NB4 (cell line): ENCODE measurements at regions not wholly inside any gene's neighbourhood (a gene's known extent, or its start where the extent isn't known, plus 50 kb on each side); places are given as distances from the start of the nearest gene placed in this dataset.

ENCODE experiments used
- POLR2A ChIP-seq: IDR thresholded peaks from 2 replicates; pipeline ENCODE4 v1.6.1; 2011; ENCODE audit warnings: mild to moderate bottlenecking; ENCODE audit not compliant: insufficient read length; ENCODE audit errors: extremely low read depth
- TF ChIP-seq, protein P1 (sequence below): IDR thresholded peaks from one replicate; pipeline ENCODE4 v1.5.1; 2012; ENCODE audit warnings: low read depth, low read length
- TF ChIP-seq, protein P2 (sequence below): IDR thresholded peaks from 2 replicates; pipeline ENCODE4 v1.6.1; 2011; ENCODE audit warnings: low read depth, low read length

DNA sequence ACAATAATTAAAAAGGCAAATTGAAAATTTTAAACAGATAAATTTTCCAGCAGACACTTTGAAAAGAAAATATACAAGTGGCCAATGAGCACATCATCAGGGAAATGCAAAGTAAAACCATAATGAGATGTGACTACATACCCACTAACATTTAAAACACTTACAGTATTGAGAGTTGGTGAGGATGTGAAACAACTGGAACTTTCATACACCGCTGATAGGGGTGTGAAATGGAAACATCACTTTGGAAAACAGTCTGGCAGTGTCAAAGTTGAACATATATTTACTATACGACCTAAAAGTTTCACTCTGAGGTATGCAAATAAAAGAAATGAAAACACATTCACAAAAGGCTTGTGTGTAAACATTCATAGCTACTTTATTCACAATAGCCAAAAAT lies 94.0 kb upstream of the GNAO1 start:
- TF ChIP-seq, protein P1, sequence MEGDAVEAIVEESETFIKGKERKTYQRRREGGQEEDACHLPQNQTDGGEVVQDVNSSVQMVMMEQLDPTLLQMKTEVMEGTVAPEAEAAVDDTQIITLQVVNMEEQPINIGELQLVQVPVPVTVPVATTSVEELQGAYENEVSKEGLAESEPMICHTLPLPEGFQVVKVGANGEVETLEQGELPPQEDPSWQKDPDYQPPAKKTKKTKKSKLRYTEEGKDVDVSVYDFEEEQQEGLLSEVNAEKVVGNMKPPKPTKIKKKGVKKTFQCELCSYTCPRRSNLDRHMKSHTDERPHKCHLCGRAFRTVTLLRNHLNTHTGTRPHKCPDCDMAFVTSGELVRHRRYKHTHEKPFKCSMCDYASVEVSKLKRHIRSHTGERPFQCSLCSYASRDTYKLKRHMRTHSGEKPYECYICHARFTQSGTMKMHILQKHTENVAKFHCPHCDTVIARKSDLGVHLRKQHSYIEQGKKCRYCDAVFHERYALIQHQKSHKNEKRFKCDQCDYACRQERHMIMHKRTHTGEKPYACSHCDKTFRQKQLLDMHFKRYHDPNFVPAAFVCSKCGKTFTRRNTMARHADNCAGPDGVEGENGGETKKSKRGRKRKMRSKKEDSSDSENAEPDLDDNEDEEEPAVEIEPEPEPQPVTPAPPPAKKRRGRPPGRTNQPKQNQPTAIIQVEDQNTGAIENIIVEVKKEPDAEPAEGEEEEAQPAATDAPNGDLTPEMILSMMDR: no peak
- TF ChIP-seq POLR2A: no peak
- TF ChIP-seq, protein P2, sequence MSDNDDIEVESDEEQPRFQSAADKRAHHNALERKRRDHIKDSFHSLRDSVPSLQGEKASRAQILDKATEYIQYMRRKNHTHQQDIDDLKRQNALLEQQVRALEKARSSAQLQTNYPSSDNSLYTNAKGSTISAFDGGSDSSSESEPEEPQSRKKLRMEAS: no peak
